ENCODE measurements at regions not wholly inside any gene's neighbourhood (a gene's known extent, or its start where the extent isn't known, plus 50 kb on each side); places are given as distances from the start of the nearest gene placed in this dataset.

- intact Hi-C loops (cut with DNase I, micrococcal nuclease), result no loop called here
- peak; percentile 45 for ATAC-seq
- DNase-seq, result peak in 1 of 2 donors; percentile 39
Observed at GRCh38 chr3:127464642-127465041, 125.9 kb downstream of the TPRA1 start.

GRCh38 chr3:127462111-127462655 lies 128.3 kb downstream of the TPRA1 start:
- DNase-seq (no peak), ATAC-seq (no peak)
- intact Hi-C loops (cut with DNase I, micrococcal nuclease), result no loop called here

GRCh38 chr3:127461286-127461910 lies 129.1 kb downstream of the TPRA1 start:
- no peak for DNase-seq
- intact Hi-C loops (cut with DNase I, micrococcal nuclease), result no loop called here
- ATAC-seq, result no peak

GRCh38 chr3:127459891-127460290 lies 130.6 kb downstream of the TPRA1 start:
- ATAC-seq, result no peak
- intact Hi-C loops (cut with DNase I, micrococcal nuclease), result no loop called here

GRCh38 chr3:127458696-127459604 lies 131.6 kb downstream of the TPRA1 start:
- ATAC-seq (no peak), DNase-seq (no peak)

More at GRCh38 chr3:127459891-127460290, 130.6 kb downstream of the TPRA1 start:
- no peak for DNase-seq

GRCh38 chr3:127457546-127458145 lies 132.9 kb downstream of the TPRA1 start:
- DNase-seq, result no peak
- peak; percentile 23 for ATAC-seq
- intact Hi-C loops (cut with DNase I, micrococcal nuclease), result no loop called here

More at GRCh38 chr3:127458696-127459604, 131.6 kb downstream of the TPRA1 start:
- intact Hi-C loops (cut with DNase I, micrococcal nuclease), result no loop called here

- intact Hi-C loops (cut with DNase I, micrococcal nuclease), result no loop called here
- ATAC-seq, result peak; percentile 43
- peak in 1 of 2 donors; percentile 23 for DNase-seq
Observed at GRCh38 chr3:127457094-127457475, 133.4 kb downstream of the TPRA1 start.

- DNase-seq (peak in 1 of 2 donors; percentile 35), ATAC-seq (peak; percentile 47)
- intact Hi-C loops (cut with DNase I, micrococcal nuclease), result no loop called here
Observed at GRCh38 chr3:127456471-127457093, 134.0 kb downstream of the TPRA1 start.

GRCh38 chr3:127455541-127456450 lies 134.7 kb downstream of the TPRA1 start:
- peak; percentile 94 for ATAC-seq
- intact Hi-C loops (cut with DNase I, micrococcal nuclease), result no loop called here
- peak; percentile 37 to 62 for DNase-seq

GRCh38 chr3:127454968-127455367 lies 135.6 kb downstream of the TPRA1 start:
- intact Hi-C loops (cut with DNase I, micrococcal nuclease), result no loop called here
- DNase-seq (peak in 1 of 2 donors; percentile 2), ATAC-seq (no peak)

GRCh38 chr3:127454051-127454450 lies 136.5 kb downstream of the TPRA1 start:
- DNase-seq, result peak in 1 of 2 donors; percentile 1
- ATAC-seq, result no peak

GRCh38 chr3:127452321-127452821 lies 138.2 kb downstream of the TPRA1 start:
- intact Hi-C loops (cut with DNase I, micrococcal nuclease), result no loop called here
- ATAC-seq (no peak), DNase-seq (no peak)

More at GRCh38 chr3:127454051-127454450, 136.5 kb downstream of the TPRA1 start:
- intact Hi-C loops (cut with DNase I, micrococcal nuclease), result no loop called here

- intact Hi-C loops (cut with DNase I, micrococcal nuclease), result no loop called here
- DNase-seq (no peak), ATAC-seq (no peak)
Observed at GRCh38 chr3:127451321-127451720, 139.2 kb downstream of the TPRA1 start.

GRCh38 chr3:127450331-127450730 lies 140.2 kb downstream of the TPRA1 start:
- DNase-seq, result peak in 1 of 2 donors; percentile 14
- ATAC-seq, result no peak
- intact Hi-C loops (cut with DNase I, micrococcal nuclease), result no loop called here

GRCh38 chr3:127449486-127450212 lies 140.9 kb downstream of the TPRA1 start:
- peak in 1 of 2 donors; percentile 8 for DNase-seq
- intact Hi-C loops (cut with DNase I, micrococcal nuclease), result no loop called here
- ATAC-seq, result no peak

- DNase-seq, result peak in 1 of 2 donors; percentile 13
- intact Hi-C loops (cut with DNase I, micrococcal nuclease), result no loop called here
- no peak for ATAC-seq
Observed at GRCh38 chr3:127448671-127449070, 141.9 kb downstream of the TPRA1 start.

- DNase-seq (no peak), ATAC-seq (no peak)
- intact Hi-C loops (cut with DNase I, micrococcal nuclease), result no loop called here
Observed at GRCh38 chr3:127448161-127448561, 142.4 kb downstream of the TPRA1 start.

All from left colon (tissue), 2 donors.